Mucosa of descending colon (tissue), 3 donors: ENCODE measurements at regions not wholly inside any gene's neighbourhood (a gene's known extent, or its start where the extent isn't known, plus 50 kb on each side); places are given as distances from the start of the nearest gene placed in this dataset.

Experiments used
- ATAC-seq: fragments of 200-7000 bp; cut with Tn5 transposase; one replicate; pipeline ENCODE4 v1.9.1; 2020; ENCODE audit warnings: mild to moderate bottlenecking, moderate library complexity
- DNase-seq, 3 donors: peaks; one replicate each; pipeline ENCODE4 v3.0.0-alpha.2; 2020
- H3K36me3 ChIP-seq: fragments of 200-600 bp; one replicate; pipeline ENCODE4 v1.8.0; 2021; ENCODE audit warnings: low read depth, mild to moderate bottlenecking
- H3K4me1 ChIP-seq: fragments of 200-600 bp; one replicate; pipeline ENCODE4 v1.8.0; 2021; ENCODE audit warnings: low read depth, mild to moderate bottlenecking
- H3K4me3 ChIP-seq: fragments of 200-600 bp; one replicate; pipeline ENCODE4 v1.8.0; 2021; ENCODE audit warnings: mild to moderate bottlenecking
- H3K9me3 ChIP-seq: fragments of 200-600 bp; one replicate; pipeline ENCODE4 v1.8.0; 2021; ENCODE audit warnings: mild to moderate bottlenecking
- CTCF ChIP-seq: fragments of 200-600 bp; IDR thresholded peaks from one replicate; pipeline ENCODE4 v1.8.0; 2022; ENCODE audit warnings: antibody characterized with exemption, mild to moderate bottlenecking
- intact Hi-C, 2 donors: fragments of 100-400 bp; cut with DNase I in 1 of 2; cut with micrococcal nuclease in 1 of 2; formaldehyde crosslinking; loops; one replicate each; pipeline versions ENCODE4 v1.11.0 to v1.11.1; 2022; cut with DNase I, micrococcal nuclease
- donor health status: DM: no; HTN: no; CAD: no; lungs with moderate emphysema.
- donor health status: DM: no; HTN: no; CAD: no.
- donor health status: DM: no; HTN: yes; CAD: no.

DNA sequence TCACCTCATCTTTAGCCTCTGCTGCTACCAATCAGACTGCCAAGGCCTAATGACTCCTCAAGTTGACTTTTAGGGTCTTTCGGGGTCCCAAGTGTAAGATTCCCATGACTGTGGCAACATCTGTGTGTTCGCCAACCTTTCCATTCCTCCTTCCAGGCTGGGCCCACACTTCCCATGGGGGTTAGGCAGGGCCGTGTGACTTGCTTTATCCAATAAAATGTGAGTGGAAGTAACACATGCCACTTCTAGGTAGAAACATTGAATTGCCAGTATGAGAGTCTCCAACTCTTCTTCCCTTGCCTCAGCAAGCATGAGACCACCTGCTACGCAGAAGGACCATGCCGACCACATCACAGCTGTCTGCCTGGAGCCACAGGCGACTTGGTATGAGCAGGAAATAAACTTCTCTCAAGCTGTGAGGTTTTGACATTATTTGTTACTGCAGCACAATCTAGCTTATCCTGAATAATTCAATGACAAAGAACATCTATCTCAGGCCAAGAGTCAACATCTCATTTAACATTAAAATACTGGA lies 190.4 kb upstream of the IER5L start:
- Histone ChIP-seq H3K4me3 (no peak overlapping the region), H3K9me3 (peaks cover 7% of the 10 kb centered on the region), H3K36me3 (no peaks in the 10 kb centered on the region), H3K4me1 (no peaks in the 10 kb centered on the region)
- intact Hi-C loops: no loop called here
- no peak for TF ChIP-seq CTCF
- ATAC-seq (no peak), DNase-seq (peak in 1 of 3 donors; percentile 4)

- peaks cover 7% of the 10 kb centered on the region for H3K9me3 ChIP-seq
- H3K4me3 ChIP-seq: no peak overlapping the region
- H3K36me3 ChIP-seq: no peaks in the 10 kb centered on the region
- no peaks in the 10 kb centered on the region for H3K4me1 ChIP-seq
- ATAC-seq (no peak), DNase-seq (no peak)
- TF ChIP-seq CTCF: no peak
- intact Hi-C loops: no loop called here
Observed at GRCh38 chr9:129367287-129367686, 189.2 kb upstream of the IER5L start.

DNA sequence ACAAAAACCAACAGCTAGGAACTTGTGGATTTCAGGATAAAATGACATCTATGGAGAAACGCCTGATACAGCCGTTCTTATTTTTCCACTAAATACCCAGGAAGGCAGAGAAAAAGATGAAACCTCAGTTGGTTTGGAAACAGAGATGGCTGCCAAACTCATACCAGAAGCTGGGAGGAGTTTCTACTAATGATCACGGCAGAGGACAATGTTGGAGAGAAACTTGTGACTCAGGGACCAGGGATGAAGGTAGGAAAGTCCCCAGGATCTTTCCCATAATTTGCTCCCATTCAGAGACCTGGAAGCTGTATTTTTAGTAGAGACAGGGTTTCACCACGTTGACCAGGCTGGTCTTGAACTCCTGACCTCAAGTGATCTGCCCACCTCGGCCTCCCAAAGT lies 187.1 kb upstream of the IER5L start:
- DNase-seq (no peak), ATAC-seq (no peak)
- H3K4me1 ChIP-seq: no peaks in the 10 kb centered on the region
- intact Hi-C loops: no loop called here
- no peak for TF ChIP-seq CTCF
- H3K9me3 ChIP-seq: peaks cover 7% of the 10 kb centered on the region
- no peak overlapping the region for H3K4me3 ChIP-seq
- H3K36me3 ChIP-seq: no peaks in the 10 kb centered on the region

- no peaks in the 10 kb centered on the region for H3K4me1 ChIP-seq
- H3K9me3 ChIP-seq: no peaks in the 10 kb centered on the region
- H3K36me3 ChIP-seq: no peaks in the 10 kb centered on the region
- ATAC-seq (no peak), DNase-seq (peak in 1 of 3 donors; percentile 7)
- no peak overlapping the region for H3K4me3 ChIP-seq
- intact Hi-C loops: no loop called here
- no peak for TF ChIP-seq CTCF
Observed at GRCh38 chr9:129363216-129363873, 185.3 kb upstream of the IER5L start.

DNA sequence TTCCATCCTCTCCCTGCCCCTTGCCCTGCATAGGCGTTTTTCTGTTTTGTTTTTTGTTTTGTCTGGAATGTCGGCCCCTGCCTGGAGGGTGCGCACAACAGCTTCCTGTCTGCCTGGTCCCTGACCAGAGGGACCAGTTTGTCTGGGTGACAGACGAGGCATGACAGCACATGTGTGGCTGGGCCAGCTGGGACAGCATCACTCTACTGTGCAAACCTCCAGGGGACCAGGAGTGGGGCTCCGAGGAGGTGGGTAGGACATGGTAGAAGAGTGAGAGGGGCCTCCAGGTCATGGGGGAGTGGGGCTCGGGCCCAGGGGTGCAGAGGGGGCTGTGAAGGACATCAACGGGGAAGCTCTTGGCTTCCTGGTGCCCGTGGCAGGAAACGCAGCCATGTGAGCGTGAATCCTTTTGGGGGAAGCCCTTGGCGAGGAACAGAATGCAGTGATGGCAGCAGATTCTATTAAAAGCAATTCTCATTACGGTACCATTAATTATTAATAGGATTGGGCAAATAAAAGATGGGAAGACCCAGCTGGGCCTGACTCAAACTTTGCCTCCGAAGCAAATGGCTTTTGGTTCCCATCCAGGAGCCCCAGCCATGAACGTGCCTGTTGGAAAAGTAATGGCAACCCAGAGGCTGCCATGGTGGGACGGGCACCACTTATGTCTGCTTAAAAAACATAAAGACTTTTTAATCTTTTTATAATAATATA lies 184.4 kb upstream of the IER5L start:
- DNase-seq: no peak
- Histone ChIP-seq H3K9me3 (no peaks in the 10 kb centered on the region), H3K4me3 (no peak overlapping the region), H3K4me1 (no peaks in the 10 kb centered on the region), H3K36me3 (no peaks in the 10 kb centered on the region)
- intact Hi-C loops: no loop called here
- no peak for TF ChIP-seq CTCF
- no peak for ATAC-seq
